ENCODE measurements at regions not wholly inside any gene's neighbourhood (a gene's known extent, or its start where the extent isn't known, plus 50 kb on each side); places are given as distances from the start of the nearest gene placed in this dataset.

GRCh38 chr11:38246451-38246850, 1648.4 kb upstream of the RAG2 start:
- DNase-seq: no peak

- no peak for DNase-seq
Measured at GRCh38 chr11:38226684-38227083, 1628.6 kb upstream of the RAG2 start.

- DNase-seq: no peak
Measured at GRCh38 chr11:38221295-38221694, 1623.3 kb upstream of the RAG2 start.

- DNase-seq: peak in 1 of 2 experiments; percentile 34
Measured at GRCh38 chr11:38219636-38220035, 1621.6 kb upstream of the RAG2 start.

- DNase-seq: no peak
Measured at GRCh38 chr11:38208951-38209350, 1610.9 kb upstream of the RAG2 start.

- DNase-seq: no peak
Measured at GRCh38 chr11:38206663-38207062, 1608.6 kb upstream of the RAG2 start.

GRCh38 chr11:38191101-38191500, 1593.1 kb upstream of the RAG2 start:
- no peak for DNase-seq

- DNase-seq: no peak
Measured at GRCh38 chr11:38182126-38182866, 1584.3 kb upstream of the RAG2 start.

- no peak for DNase-seq
Measured at GRCh38 chr11:38176686-38177322, 1578.8 kb upstream of the RAG2 start.

- DNase-seq: no peak
Measured at GRCh38 chr11:38173676-38174075, 1575.6 kb upstream of the RAG2 start.

GRCh38 chr11:38169286-38169685, 1571.2 kb upstream of the RAG2 start:
- DNase-seq: no peak

- no peak for DNase-seq
Measured at GRCh38 chr11:38163526-38163925, 1565.5 kb upstream of the RAG2 start.

GRCh38 chr11:38160433-38160832, 1562.4 kb upstream of the RAG2 start:
- DNase-seq: no peak

- DNase-seq: no peak
Measured at GRCh38 chr11:38159038-38159437, 1561.0 kb upstream of the RAG2 start.

GRCh38 chr11:38156495-38157146, 1558.6 kb upstream of the RAG2 start:
- no peak for DNase-seq

- no peak for DNase-seq
Measured at GRCh38 chr11:38155856-38156255, 1557.8 kb upstream of the RAG2 start.

GRCh38 chr11:38153985-38154384, 1555.9 kb upstream of the RAG2 start:
- DNase-seq: no peak

- DNase-seq: no peak
Measured at GRCh38 chr11:38143852-38144251, 1545.8 kb upstream of the RAG2 start.

GRCh38 chr11:38138972-38139371, 1540.9 kb upstream of the RAG2 start:
- DNase-seq: no peak

GRCh38 chr11:38136887-38137286, 1538.9 kb upstream of the RAG2 start:
- no peak for DNase-seq

GRCh38 chr11:38131535-38131934, 1533.5 kb upstream of the RAG2 start:
- DNase-seq: no peak

- no peak for DNase-seq
Measured at GRCh38 chr11:38130976-38131375, 1532.9 kb upstream of the RAG2 start.

GRCh38 chr11:38130514-38130913, 1532.5 kb upstream of the RAG2 start:
- DNase-seq: no peak

- DNase-seq: no peak
Measured at GRCh38 chr11:38123673-38124072, 1525.6 kb upstream of the RAG2 start.

Data from NCI-H524 (cell line).